Right lobe of liver (tissue), 6 donors: ENCODE measurements at regions not wholly inside any gene's neighbourhood (a gene's known extent, or its start where the extent isn't known, plus 50 kb on each side); places are given as distances from the start of the nearest gene placed in this dataset.

Source experiments
- ATAC-seq, 4 donors: fragments of 200-7000 bp; cut with Tn5 transposase; one replicate each; pipeline ENCODE4 v1.9.1; 2020; ENCODE audit warnings: mild to moderate bottlenecking in 4 of 4, moderate library complexity in 4 of 4
- DNase-seq, 3 donors: peaks; one replicate each; pipeline ENCODE4 v3.0.0-alpha.2; 2020
- H3K27ac ChIP-seq, 3 donors: fragments of 200-600 bp; one replicate each; pipeline ENCODE4 v1.8.0; 2022
- H3K27me3 ChIP-seq, 2 donors: fragments of 200-600 bp; one replicate each; pipeline ENCODE4 v1.8.0; 2022
- H3K36me3 ChIP-seq, 4 donors: fragments of 200-600 bp; sonication (generic) in 1 of 4; one replicate each; pipeline versions ENCODE4 v1.5.1 to v1.8.0; 2017 to 2022; ENCODE audit warnings: control low read depth in 1 of 4
- H3K4me1 ChIP-seq, 4 donors: fragments of 200-600 bp; sonication (generic) in 1 of 4; one replicate each; pipeline versions ENCODE4 v1.5.1 to v1.8.0; 2017 to 2022; ENCODE audit warnings: control low read depth in 1 of 4
- H3K4me3 ChIP-seq, 3 donors: fragments of 200-600 bp; one replicate each; pipeline ENCODE4 v1.8.0; 2022
- H3K9me3 ChIP-seq, 4 donors: fragments of 200-600 bp; sonication (generic) in 1 of 4; one replicate each; pipeline versions ENCODE4 v1.5.1 to v1.8.0; 2017 to 2022; ENCODE audit warnings: control low read depth in 1 of 4
- CTCF ChIP-seq, 4 donors: fragments of 200-600 bp in 3 of 4; fragments of 450-650 bp in 1 of 4; IDR thresholded peaks; one replicate each; pipeline versions ENCODE4 v1.5.1 to v1.8.0; 2016 to 2022; ENCODE audit warnings: antibody characterized with exemption in 4 of 4, mild to moderate bottlenecking in 2 of 4
- POLR2A ChIP-seq: fragments of 450-650 bp; IDR thresholded peaks from one replicate; pipeline ENCODE4 v1.6.1; 2017; ENCODE audit warnings: antibody characterized with exemption, mild to moderate bottlenecking
- WGBS: methylation state at CpG from one replicate; pipeline ENCODE4 v1.1.6; 2018; ENCODE audit warnings: low coverage, low lambda C conversion rate; ENCODE audit not compliant: insufficient coverage; ENCODE audit errors: missing lambda C conversion rate; 5-methylcytosine and 5-hydroxymethylcytosine counted together
- intact Hi-C, 2 donors: fragments of 100-400 bp; cut with DNase I; formaldehyde crosslinking; loops; one replicate each; pipeline versions ENCODE4 v1.11.2 to v1.14.1; 2022
- donor health status: DM: no; HTN: yes; CAD: no.
- donor health status: DM: no; HTN: no; CAD: no.
- donor health status: DM: no; HTN: no; CAD: no.
- donor health status: DM: no; HTN: yes; CAD: no.
- donor health status: DM: no; HTN: yes; CAD: no.

GRCh38 chr1:87521452-87521851, 192.8 kb downstream of the LMO4 start:
- no peaks in the 10 kb centered on the region for H3K9me3 ChIP-seq
- no peaks in the 10 kb centered on the region for H3K4me1 ChIP-seq
- ATAC-seq = no peak
- H3K27ac ChIP-seq = no peak overlapping the region
- 75% methylated on average over 2 of the region's 2 CpGs for WGBS
- DNase-seq = no peak
- H3K36me3 ChIP-seq = no peaks in the 10 kb centered on the region
- H3K27me3 ChIP-seq = no peaks in the 10 kb centered on the region
- intact Hi-C loops = no loop called here
- no peak overlapping the region for H3K4me3 ChIP-seq
- TF ChIP-seq POLR2A (no peak), CTCF (IDR thresholded peaks at IDR 0.05) (no peak)

- H3K27me3 ChIP-seq = no peaks in the 10 kb centered on the region
- no peak overlapping the region for H3K27ac ChIP-seq
- no peaks in the 10 kb centered on the region for H3K4me1 ChIP-seq
- intact Hi-C loops = no loop called here
- H3K36me3 ChIP-seq = no peaks in the 10 kb centered on the region
- no peak overlapping the region for H3K4me3 ChIP-seq
- TF ChIP-seq POLR2A = no peak
- 70% methylated on average over 2 of the region's 3 CpGs for WGBS
- ATAC-seq (no peak), DNase-seq (no peak)
- no peaks in the 10 kb centered on the region for H3K9me3 ChIP-seq
Observed at GRCh38 chr1:87523466-87523865, 194.8 kb downstream of the LMO4 start.

- H3K27me3 ChIP-seq = no peaks in the 10 kb centered on the region
- no peaks in the 10 kb centered on the region for H3K9me3 ChIP-seq
- H3K36me3 ChIP-seq = no peaks in the 10 kb centered on the region
- H3K4me1 ChIP-seq = no peaks in the 10 kb centered on the region
- ATAC-seq (no peak), DNase-seq (no peak)
- no peak for TF ChIP-seq POLR2A
- TF ChIP-seq CTCF (IDR thresholded peaks at IDR 0.05) = no peak
- H3K4me3 ChIP-seq = no peak overlapping the region
- intact Hi-C loops = no loop called here
- H3K27ac ChIP-seq = no peak overlapping the region
- 48% methylated on average over 14 of the region's 14 CpGs for WGBS
Observed at GRCh38 chr1:87524021-87524754, 195.5 kb downstream of the LMO4 start.

GRCh38 chr1:87528754-87529517, 200.3 kb downstream of the LMO4 start:
- H3K27me3 ChIP-seq = no peaks in the 10 kb centered on the region
- DNase-seq (no peak), ATAC-seq (no peak)
- no peak overlapping the region for H3K4me3 ChIP-seq
- H3K4me1 ChIP-seq = no peaks in the 10 kb centered on the region
- intact Hi-C loops = no loop called here
- H3K27ac ChIP-seq = no peak overlapping the region
- 78% methylated on average over 7 of the region's 33 CpGs for WGBS
- TF ChIP-seq POLR2A (no peak), CTCF (IDR thresholded peaks at IDR 0.05) (no peak)
- no peaks in the 10 kb centered on the region for H3K9me3 ChIP-seq
- no peaks in the 10 kb centered on the region for H3K36me3 ChIP-seq
